H1 (cell line): ENCODE measurements at regions not wholly inside any gene's neighbourhood (a gene's known extent, or its start where the extent isn't known, plus 50 kb on each side); places are given as distances from the start of the nearest gene placed in this dataset.

Experiments
- MAFK ChIP-seq: IDR thresholded peaks from 2 replicates; pipeline ENCODE4 v1.6.1; 2012; ENCODE audit warnings: low read depth, mild to moderate bottlenecking, improper control_type of control experiment, low read length
- NRF1 ChIP-seq: IDR thresholded peaks from 2 replicates; pipeline ENCODE4 v1.6.1; 2011; ENCODE audit warnings: mild to moderate bottlenecking, low read depth, low read length, improper control_type of control experiment
- TF ChIP-seq, protein P1 (sequence below): fragments of 300-600 bp; sonication (generic); IDR thresholded peaks from 2 replicates; pipeline ENCODE4 v1.7.1; 2012; ENCODE audit warnings: low read length, moderate library complexity, mild to moderate bottlenecking, inconsistent platforms; ENCODE audit not compliant: insufficient replicate concordance
- TF ChIP-seq, protein P2 (sequence below): IDR thresholded peaks from 2 replicates; pipeline ENCODE4 v1.6.1; 2012; ENCODE audit warnings: low read length, inconsistent platforms
- TF ChIP-seq, protein P3 (sequence below): IDR thresholded peaks from 2 replicates; pipeline ENCODE4 v1.6.1; 2011; ENCODE audit warnings: low read depth, mild to moderate bottlenecking, low read length; ENCODE audit not compliant: insufficient read depth

DNA sequence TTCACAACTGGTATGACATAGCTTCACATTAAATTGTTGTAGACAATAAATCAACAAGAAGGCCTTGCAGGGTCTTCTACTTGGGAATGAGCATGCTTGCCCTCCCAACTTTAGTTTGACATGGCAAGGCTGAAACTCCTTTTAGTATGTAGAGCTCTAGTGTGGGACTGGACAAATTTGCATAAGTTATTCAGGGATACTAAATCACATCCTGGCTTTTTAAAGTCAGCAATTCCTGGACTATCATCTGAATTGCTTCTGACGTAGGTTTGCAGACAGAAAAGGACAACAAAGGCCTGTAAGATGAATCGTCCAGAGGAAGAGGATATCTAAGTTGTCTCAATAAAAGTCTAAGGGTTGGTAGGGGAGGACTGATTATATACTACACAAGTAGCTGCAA lies 123.0 kb upstream of the MAGEB16 start (continued):
- TF ChIP-seq, protein P1, sequence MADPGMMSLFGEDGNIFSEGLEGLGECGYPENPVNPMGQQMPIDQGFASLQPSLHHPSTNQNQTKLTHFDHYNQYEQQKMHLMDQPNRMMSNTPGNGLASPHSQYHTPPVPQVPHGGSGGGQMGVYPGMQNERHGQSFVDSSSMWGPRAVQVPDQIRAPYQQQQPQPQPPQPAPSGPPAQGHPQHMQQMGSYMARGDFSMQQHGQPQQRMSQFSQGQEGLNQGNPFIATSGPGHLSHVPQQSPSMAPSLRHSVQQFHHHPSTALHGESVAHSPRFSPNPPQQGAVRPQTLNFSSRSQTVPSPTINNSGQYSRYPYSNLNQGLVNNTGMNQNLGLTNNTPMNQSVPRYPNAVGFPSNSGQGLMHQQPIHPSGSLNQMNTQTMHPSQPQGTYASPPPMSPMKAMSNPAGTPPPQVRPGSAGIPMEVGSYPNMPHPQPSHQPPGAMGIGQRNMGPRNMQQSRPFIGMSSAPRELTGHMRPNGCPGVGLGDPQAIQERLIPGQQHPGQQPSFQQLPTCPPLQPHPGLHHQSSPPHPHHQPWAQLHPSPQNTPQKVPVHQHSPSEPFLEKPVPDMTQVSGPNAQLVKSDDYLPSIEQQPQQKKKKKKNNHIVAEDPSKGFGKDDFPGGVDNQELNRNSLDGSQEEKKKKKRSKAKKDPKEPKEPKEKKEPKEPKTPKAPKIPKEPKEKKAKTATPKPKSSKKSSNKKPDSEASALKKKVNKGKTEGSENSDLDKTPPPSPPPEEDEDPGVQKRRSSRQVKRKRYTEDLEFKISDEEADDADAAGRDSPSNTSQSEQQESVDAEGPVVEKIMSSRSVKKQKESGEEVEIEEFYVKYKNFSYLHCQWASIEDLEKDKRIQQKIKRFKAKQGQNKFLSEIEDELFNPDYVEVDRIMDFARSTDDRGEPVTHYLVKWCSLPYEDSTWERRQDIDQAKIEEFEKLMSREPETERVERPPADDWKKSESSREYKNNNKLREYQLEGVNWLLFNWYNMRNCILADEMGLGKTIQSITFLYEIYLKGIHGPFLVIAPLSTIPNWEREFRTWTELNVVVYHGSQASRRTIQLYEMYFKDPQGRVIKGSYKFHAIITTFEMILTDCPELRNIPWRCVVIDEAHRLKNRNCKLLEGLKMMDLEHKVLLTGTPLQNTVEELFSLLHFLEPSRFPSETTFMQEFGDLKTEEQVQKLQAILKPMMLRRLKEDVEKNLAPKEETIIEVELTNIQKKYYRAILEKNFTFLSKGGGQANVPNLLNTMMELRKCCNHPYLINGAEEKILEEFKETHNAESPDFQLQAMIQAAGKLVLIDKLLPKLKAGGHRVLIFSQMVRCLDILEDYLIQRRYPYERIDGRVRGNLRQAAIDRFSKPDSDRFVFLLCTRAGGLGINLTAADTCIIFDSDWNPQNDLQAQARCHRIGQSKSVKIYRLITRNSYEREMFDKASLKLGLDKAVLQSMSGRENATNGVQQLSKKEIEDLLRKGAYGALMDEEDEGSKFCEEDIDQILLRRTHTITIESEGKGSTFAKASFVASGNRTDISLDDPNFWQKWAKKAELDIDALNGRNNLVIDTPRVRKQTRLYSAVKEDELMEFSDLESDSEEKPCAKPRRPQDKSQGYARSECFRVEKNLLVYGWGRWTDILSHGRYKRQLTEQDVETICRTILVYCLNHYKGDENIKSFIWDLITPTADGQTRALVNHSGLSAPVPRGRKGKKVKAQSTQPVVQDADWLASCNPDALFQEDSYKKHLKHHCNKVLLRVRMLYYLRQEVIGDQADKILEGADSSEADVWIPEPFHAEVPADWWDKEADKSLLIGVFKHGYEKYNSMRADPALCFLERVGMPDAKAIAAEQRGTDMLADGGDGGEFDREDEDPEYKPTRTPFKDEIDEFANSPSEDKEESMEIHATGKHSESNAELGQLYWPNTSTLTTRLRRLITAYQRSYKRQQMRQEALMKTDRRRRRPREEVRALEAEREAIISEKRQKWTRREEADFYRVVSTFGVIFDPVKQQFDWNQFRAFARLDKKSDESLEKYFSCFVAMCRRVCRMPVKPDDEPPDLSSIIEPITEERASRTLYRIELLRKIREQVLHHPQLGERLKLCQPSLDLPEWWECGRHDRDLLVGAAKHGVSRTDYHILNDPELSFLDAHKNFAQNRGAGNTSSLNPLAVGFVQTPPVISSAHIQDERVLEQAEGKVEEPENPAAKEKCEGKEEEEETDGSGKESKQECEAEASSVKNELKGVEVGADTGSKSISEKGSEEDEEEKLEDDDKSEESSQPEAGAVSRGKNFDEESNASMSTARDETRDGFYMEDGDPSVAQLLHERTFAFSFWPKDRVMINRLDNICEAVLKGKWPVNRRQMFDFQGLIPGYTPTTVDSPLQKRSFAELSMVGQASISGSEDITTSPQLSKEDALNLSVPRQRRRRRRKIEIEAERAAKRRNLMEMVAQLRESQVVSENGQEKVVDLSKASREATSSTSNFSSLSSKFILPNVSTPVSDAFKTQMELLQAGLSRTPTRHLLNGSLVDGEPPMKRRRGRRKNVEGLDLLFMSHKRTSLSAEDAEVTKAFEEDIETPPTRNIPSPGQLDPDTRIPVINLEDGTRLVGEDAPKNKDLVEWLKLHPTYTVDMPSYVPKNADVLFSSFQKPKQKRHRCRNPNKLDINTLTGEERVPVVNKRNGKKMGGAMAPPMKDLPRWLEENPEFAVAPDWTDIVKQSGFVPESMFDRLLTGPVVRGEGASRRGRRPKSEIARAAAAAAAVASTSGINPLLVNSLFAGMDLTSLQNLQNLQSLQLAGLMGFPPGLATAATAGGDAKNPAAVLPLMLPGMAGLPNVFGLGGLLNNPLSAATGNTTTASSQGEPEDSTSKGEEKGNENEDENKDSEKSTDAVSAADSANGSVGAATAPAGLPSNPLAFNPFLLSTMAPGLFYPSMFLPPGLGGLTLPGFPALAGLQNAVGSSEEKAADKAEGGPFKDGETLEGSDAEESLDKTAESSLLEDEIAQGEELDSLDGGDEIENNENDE, result no peak
- TF ChIP-seq NRF1 (no peak), MAFK (no peak)
- TF ChIP-seq, protein P2, sequence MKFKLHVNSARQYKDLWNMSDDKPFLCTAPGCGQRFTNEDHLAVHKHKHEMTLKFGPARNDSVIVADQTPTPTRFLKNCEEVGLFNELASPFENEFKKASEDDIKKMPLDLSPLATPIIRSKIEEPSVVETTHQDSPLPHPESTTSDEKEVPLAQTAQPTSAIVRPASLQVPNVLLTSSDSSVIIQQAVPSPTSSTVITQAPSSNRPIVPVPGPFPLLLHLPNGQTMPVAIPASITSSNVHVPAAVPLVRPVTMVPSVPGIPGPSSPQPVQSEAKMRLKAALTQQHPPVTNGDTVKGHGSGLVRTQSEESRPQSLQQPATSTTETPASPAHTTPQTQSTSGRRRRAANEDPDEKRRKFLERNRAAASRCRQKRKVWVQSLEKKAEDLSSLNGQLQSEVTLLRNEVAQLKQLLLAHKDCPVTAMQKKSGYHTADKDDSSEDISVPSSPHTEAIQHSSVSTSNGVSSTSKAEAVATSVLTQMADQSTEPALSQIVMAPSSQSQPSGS, result no peak
- TF ChIP-seq, protein P3, sequence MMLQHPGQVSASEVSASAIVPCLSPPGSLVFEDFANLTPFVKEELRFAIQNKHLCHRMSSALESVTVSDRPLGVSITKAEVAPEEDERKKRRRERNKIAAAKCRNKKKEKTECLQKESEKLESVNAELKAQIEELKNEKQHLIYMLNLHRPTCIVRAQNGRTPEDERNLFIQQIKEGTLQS, result no peak
